NCI-H524 (cell line): ENCODE measurements at regions not wholly inside any gene's neighbourhood (a gene's known extent, or its start where the extent isn't known, plus 50 kb on each side); places are given as distances from the start of the nearest gene placed in this dataset.
A peak's percentile ranks its signal among the peaks of the same experiment; 100 is the strongest.

ENCODE experiments used
- DNase-seq, 2 experiments: peaks; one replicate each; lab custom pipeline; 2025; lab: John Stamatoyannopoulos, UW

DNA sequence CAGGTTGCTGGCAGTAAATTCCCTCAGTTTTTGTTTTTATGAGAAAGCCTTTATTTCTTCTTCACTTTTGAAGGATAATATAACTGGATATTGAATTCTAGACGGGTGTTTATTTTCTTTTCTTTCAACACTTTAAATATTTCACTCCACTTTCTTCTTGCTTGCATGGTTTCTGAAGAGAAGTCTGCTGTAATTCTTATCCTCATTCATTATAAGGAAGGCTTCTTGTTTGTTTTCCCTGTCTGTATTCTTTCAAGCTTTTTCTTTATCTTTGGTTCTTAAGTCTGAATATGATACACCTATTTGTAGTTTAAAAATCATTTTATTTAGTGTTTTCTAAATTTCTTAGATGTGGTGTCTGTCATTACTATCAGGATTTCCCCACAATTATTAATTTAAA lies 1054.3 kb downstream of the TLE1 start:
- no peak for DNase-seq

DNA sequence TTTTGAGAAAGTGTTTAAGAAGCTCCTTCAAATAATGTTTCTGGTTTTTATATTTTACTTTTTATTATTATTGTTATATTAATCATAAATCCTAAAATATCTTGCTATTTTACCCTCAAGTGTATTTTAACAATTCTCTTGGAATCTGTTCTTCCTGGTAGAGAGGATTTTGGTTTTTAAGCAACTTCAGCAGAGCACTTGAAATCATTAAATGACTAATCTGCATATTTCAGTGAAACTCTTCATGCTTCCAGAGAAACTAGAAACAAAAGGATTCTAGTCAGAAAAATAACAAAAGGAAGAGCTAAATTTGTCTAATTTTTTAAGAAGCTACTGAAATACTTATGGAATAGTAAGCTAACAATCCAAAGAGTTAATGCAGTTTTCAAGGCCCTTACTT lies 1057.3 kb downstream of the TLE1 start:
- no peak for DNase-seq

DNA sequence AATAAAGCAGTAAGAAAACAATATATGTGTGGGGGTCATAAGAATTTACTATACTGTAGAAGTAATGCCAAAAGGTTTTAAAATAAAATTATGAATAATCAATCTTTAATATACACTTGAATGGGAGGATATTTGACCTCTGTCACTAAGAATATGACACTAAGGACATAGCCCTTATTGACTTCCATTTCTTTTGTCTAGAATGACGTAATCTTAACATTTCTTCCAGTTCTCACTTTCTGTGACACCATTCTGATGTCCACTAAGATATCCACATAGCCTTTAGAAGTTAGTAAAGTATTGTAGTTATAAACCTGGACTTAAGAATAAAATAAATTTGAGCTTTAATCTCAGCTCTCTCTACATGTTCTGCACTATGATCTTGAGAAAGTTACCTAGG lies 1050.7 kb downstream of the TLE4 start:
- no peak for DNase-seq

DNA sequence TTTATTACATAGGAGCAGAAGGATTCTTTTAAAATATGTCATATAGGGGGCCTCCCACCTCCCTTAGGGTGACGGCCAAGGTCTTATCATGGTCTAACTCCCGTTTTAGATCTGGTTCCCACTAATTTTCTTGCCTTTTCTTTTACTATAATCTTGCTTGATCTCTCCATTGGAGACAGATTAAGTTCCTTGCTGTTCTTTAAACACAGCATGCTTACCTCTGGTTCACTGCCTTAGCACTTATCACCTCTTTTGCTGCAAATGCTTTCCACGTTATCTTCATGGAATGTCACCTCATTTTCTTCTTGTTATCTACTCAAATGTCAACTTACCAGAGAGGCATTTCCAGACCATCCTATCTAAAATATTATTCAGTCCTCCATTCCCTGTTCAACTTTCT lies 1047.6 kb downstream of the TLE4 start:
- DNase-seq, result no peak

DNA sequence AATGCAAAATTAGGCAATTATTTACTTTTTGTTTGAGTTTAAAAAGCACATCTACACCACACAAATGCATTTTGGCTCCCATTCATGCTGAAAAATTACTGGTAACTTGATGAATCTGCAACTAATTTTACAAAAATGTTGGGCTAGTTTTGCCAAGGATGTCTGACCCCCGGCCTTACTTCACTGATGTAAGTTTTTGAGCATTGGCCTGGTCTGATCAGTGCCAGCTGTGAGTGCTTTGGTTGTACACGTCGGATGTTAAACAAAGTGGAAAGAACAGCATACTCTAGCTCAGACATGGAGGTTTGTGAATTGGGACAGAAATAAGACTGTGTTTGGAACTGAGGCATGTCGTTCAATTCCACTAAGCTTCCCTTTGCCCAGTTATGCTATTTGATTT lies 1044.2 kb downstream of the TLE4 start:
- no peak for DNase-seq

DNA sequence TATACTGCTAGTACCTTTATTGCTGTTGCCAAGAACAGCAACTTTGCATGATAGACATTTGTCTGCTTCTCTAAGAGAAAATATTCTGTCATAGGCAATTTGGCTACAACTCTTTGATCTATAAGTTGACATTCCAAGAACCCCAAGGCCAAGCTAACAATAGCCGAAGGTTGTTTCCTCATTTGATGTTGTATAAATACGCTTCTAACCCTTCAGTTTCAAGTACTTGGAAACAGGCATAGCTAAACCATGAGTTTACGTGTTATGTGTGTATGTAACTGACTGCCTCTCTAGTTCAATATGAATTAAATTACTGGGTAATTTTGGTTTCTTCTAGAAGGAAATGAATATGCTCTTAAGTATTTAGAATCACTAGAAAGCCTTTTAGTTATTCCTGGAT lies 1034.0 kb downstream of the TLE4 start:
- DNase-seq, result no peak

DNA sequence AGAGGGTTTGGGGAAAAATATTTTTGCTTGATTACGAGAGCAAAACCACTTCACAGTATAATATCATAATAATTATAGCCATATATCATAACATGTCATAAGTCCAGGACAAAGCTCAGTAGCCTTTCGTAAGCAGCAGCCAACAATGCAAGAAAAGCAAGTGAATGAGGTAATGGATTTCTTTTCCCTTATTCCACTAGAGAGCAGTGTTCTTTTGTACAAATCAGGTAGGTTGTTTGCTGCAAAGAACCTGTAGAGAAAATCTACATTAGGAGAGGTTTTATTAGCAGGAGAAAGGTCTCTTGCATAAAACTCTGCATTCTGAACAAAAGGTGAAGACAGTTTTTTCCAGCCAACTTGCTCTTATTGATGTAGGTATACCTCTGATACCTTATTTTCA lies 1033.4 kb downstream of the TLE4 start:
- peak in 1 of 2 experiments; percentile 38 for DNase-seq

DNA sequence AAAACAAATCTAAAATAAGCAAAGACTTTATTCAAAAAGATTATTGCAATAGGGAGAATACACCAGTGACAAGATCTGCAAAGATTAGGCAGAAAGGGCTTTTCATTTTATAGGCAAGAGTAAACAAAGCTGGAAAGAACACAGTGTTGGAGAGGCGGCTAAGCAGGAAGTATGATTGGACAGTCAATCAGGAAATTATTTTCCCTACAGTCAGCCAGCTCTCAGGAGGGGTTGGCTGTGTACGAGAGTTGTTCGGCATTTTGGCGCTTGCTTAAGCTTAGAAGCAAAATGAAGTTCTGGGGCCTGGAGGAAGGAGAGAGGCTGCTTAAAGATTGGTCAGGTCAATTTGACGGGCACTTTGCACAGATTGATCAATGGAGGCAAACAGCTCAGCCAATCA lies 1030.5 kb downstream of the TLE4 start:
- no peak for DNase-seq

DNA sequence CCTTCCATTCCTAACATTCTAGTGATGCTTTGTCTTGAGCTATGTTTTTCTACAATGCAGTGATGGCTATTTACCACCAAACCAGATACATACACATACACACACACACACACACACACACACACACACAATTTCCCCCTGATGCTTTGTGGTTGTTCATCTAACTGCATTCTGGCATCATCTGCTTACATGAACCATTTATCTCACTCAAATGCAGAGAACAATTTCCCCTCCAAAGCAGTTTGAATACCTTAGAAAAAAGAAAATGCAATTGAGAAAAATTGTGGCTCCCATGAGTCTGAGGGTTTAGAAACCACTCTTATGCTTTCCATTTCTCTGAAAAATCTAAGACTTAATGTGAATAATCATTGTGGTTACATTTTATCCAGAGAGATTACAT lies 1024.8 kb downstream of the TLE4 start:
- no peak for DNase-seq

DNA sequence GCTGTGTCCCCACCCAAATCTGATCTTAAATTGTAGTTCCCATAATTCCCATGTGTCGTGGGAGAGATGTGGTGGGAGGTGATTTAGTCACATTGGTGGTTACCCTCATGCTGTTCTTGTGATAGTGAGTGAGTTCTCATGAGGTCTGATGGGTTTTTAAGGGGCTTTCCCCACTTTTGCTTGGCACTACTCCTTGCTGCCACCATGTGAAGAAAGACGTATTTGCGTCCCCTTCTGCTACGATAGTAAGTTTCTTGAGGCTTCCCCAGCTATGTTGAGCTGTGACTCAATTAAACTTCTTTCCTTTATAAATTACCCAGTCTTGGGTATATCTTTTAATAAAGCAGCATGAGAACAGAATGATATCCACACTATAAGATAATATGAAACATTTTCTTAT lies 1023.4 kb downstream of the TLE4 start:
- DNase-seq, result no peak

DNA sequence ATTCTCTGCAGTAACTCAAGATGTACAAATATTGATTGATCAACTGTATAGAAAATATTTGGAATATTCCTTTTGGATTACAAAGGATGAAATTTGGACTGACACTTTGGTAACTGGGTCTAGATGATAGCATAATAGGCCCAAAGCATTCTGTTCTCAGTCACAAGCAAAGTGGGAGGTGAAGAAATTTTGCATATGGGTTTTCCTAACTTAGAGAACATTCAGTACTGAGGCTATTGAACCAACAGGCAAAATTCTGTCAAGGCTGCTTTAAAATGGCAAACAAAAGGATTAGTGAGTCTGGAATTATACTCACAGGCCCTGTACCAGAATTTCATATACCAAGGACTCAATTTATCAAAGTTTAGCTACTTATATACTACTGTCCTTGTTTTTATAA lies 1020.6 kb downstream of the TLE4 start:
- no peak for DNase-seq

DNA sequence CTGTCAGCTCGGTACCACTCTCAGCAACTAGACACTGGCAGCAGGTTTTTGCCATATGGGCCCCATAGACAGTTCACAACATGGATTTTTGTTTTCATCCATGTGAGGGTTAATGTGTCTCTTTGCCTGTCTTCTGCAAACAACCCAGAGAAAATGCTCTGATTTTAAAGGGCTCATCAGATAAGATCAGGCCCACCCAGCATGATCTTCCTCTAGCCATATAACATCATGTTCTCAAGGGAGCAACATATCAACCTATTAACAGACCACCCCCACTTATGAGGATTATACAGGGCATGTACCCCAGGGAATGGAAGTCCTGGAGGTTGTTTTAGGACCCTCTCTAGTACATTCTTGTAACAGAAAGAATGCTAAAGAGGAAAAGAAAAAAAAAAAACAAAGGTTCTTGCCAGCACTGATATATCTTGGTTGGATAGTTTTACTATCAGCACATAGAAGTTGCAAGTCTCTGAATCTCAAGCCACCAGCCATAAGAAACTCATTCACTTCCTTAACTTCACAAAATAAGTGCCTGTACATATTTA lies 1015.1 kb downstream of the TLE4 start:
- no peak for DNase-seq

DNA sequence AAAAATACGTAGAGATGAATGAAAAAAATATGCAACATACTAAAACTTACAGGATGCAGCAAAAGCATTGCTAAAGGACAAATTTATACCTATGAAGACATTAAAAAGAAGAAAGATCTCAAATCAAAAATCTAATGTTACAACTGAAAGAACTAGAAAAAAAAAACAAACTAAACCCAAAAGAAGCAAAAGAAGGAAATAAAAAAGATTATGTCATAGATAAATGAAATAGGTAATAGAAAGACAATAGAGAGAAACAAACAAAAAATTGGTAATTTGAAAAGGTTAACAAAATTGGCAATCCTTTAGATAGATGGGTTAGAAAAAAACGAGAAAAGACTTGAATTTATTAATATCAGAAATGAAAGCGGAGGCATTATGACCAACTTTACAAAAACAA lies 1000.2 kb downstream of the TLE4 start:
- no peak for DNase-seq

DNA sequence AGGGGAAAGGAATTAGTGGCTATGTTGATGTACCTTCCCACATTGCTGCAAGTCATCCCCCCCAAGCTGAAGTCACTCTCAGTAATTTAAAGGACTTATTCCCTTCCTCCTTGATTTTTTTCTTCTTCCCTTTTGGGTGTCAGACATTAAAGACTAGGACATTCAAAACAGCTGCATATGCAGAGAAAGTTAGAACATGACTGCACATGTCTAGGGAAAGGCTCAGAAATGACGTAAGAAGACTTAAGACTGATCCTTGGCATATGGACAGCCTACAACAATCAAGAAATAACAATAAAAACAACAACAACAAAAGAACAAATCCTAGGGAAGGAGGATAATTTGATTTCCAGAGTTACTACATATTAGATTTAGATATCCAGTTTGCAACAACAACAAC lies 997.5 kb downstream of the TLE4 start:
- no peak for DNase-seq

DNA sequence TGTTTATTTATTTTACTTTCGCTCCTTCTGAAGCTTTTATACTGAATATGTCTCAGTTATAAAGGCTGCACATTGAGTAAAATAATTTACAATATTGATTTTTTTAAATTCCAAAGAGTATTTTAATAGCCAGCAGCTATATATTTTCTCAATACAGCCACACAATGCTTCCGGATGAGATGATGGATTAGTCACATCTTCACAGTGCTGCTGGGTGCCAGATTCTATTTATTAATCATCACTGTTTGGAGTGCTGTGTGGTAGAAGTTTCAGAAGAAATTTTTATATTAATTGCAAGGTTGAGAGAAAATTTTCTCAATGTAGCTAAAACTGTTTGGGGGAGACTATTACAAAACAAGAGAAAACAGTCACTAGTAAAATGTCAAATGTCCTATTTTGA lies 989.8 kb downstream of the TLE4 start:
- DNase-seq, result no peak

DNA sequence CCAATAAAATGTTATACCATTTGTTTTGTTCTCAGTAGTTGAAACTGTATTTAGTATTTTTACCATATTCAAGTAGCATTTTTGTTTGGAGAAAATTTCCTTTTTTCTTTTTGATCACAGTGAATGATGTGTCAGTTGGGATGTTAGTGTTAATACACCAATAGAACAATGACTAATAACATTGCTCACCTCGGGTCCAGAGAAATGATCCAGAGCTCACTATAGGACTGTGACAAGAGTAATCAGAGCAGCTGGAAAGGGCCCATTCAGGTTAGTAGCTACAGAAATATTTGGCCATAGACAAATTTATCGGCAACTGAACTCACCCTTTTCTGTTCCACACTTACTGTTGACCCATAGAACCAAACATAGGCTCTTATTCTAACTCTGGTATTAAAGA lies 989.2 kb downstream of the TLE4 start:
- DNase-seq, result no peak

DNA sequence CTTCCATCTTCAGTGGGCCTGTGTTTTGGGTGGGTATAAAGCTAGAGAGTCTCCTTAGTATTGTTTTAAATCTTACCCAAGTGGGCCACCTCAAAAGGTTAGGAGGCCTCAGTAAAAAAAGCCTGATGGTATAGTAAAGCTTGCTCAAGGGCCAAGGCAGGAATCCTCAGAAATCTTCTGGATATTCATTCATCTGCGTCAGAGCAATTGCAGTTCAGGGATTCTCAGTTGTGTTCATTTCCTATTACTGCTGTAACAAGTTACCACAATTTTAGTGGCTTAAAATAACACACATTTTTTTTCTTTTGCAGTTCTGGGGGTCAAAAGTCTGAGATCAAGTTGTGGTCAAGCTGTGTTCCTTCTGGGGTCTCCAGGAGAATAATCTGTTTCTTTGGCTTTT lies 985.5 kb downstream of the TLE4 start:
- DNase-seq, result no peak

DNA sequence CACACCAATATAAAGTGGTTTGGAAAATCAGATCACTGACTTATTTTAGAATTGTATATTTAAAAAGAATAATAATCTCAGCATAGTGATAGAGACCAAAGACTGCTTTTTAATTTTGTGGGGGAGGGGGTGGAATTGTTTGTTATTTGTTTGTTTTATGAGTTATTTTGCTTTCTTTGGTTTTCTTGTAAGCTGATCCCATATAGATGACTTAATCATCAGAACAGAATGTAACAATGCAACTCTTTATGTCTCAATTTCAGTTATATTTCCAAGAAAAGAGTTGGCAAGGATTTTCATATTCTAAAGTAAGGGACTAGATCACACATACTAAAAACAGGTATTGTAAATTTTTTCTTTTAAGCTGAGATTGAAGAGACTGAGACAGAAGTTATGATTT lies 984.9 kb downstream of the TLE4 start:
- DNase-seq, result no peak

DNA sequence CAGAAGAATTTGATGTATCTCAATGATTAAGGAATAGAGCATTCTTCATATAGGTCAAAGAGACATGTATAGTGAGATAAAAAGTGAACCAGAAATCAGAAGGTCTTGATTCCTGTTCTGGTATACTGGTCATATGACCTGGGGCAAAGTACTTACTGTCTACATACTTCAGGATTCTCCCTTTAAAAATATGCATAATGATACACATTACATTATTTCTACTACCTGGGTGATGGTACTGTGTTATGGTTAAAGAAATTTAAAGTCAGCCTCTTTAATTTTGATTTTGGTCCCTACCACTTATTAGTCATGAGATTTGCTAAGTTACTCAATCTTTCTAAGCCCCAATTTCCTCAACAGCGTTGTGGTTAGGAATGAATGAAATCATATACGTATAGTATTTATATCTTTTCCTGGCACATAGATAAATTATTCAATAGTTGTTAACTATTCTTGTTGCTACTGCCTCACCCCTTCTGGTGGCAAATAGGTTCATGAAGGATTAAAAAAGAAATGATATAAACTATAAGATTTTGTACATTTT lies 984.1 kb downstream of the TLE4 start:
- DNase-seq, result no peak

DNA sequence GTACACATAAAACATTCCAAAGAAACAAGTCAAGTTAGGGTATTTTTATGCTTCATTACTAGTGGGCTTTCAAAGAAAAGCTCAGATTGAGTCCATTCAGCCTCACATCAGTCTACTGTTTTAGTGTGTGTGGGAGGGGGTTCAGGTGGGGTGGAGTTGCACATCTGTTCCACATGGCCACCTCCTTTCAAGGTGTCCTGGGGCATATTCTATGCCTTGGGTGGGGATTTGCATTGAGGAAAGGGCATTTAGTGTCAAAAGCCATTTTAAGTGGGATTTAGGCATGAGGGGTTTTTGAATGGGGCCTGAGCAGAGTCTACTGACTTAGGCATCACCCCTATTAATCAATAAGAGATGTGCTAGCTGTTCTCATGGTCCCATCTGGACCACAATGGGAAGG lies 983.1 kb downstream of the TLE4 start:
- peak in 1 of 2 experiments; percentile 24 for DNase-seq

DNA sequence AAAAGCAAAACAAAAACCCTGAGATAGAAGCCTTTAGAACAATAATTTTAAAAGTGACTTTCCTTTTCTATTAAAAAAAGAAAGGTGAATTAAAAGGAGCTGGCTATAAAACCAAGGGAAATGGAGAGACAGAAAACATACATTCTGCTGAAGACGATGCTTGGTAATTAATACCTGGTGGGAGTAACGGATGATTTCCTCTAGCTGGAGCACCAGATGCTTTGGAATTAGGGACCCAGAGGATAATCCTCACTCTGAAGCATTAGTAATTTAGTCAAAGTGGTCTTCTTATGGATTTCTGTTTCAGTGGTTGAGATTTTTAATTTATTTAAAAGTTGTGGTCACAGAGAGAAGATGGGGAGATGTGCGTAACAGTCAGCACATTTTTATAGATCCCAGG lies 982.5 kb downstream of the TLE4 start:
- peak; percentile 21 to 72 for DNase-seq

DNA sequence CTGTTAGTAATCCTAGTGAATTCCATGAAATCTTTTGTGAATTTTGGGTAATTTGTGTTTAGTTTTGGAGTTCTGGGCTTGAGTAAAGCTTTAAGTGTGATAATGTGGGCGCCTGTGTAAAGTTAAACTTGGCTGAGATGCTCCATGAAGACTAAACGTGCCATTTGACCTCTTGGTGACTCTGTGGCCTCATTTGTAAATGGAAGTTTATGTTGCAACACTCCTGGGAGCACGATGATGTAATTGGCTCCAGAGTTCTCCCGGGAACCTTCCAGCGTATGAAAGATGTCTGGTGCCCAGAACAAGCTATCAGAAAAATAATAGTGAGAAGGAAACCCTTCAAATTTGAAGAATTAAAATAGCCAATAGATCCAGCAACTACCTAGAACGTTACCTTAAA lies 981.2 kb downstream of the TLE4 start:
- DNase-seq, result no peak

DNA sequence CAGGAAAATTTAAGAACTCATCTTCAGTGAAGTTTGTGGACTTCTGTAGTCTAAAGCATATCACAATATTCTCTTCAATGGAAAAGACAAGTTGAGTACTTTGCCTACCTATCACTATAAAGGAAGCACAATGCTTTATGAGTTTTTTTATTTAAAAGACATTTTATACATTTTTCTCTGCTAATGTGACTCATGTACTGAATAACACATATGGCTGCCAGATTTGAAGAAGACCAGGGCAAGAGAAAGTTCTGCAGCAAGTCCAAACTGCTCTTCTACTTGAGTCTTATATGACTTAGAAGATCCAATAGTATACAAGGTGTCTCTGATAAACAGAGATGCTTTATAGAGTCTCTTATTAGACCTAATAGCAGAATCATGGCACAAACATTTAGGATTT lies 978.4 kb downstream of the TLE4 start:
- no peak for DNase-seq

DNA sequence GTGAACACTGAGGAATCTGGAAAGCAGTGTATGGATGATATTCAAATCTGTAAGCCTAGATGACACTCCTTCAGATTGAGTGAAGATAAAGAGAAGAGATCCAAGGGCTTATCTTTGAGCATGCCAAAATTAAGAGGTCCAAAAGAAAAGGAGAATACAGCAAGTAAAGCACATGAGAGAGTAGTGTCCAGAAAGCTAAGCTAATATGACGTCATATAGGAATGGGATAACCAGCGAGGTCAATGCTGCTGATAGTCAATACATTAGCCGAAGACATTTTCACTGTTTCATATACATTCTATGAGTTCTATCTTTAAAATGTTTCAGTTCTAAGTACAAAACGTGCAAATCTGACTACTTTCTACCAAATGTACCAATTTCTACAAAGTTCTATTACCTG lies 975.8 kb downstream of the TLE4 start:
- no peak for DNase-seq

DNA sequence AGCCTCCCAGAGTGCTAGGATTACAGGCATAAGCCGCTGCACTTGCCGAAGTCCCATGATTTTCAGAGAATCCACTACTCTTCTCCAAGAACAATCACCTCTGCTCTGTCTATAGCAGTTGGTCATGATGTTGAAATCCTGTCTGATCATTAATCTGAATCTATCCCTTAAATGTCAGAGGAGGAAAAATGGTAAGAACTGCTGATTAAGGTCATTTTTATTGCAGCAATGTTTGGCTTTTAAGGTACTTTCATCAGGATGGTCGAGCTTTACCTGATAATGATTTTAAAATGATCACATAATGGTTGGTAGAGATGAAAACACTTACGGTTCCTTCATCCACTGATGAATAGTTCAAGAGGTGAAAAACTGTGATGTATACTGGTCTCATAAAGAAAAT lies 968.6 kb downstream of the TLE4 start:
- no peak for DNase-seq
